WERI-Rb-1 (cell line): ENCODE measurements at regions not wholly inside any gene's neighbourhood (a gene's known extent, or its start where the extent isn't known, plus 50 kb on each side); places are given as distances from the start of the nearest gene placed in this dataset.
"Not testable (repeated sequence)": the region's sequence is repeated elsewhere in the genome, so short reads cannot be mapped to it uniquely, and the experiment has no call there.

ENCODE experiments used
- DNase-seq: peaks from one replicate; pipeline ENCODE4 v3.0.0-alpha.2; 2020
- H3K27ac ChIP-seq: fragments of 250-450 bp; sonication (Bioruptor Pico); 2 replicates; pipeline ENCODE4 v1.5.1; 2020; ENCODE audit warnings: mild to moderate bottlenecking, moderate library complexity
- H3K27me3 ChIP-seq: fragments of 250-450 bp; sonication (Bioruptor Pico); 2 replicates; pipeline ENCODE4 v1.5.1; 2021; ENCODE audit warnings: mild to moderate bottlenecking, low read depth, moderate library complexity; ENCODE audit not compliant: insufficient read depth, severe bottlenecking
- H3K36me3 ChIP-seq: fragments of 250-450 bp; sonication (Bioruptor Pico); 2 replicates; pipeline ENCODE4 v1.5.1; 2020; ENCODE audit warnings: mild to moderate bottlenecking, moderate library complexity
- H3K4me3 ChIP-seq: 2 replicates; pipeline ENCODE4 v1.5.1; 2011; ENCODE audit warnings: low read depth, mild to moderate bottlenecking, control low read depth, low read length
- H3K9me3 ChIP-seq: fragments of 250-450 bp; sonication (Bioruptor Pico); 2 replicates; pipeline ENCODE4 v1.5.1; 2021; ENCODE audit warnings: mild to moderate bottlenecking, moderate library complexity; ENCODE audit not compliant: severe bottlenecking
- CTCF ChIP-seq: IDR thresholded peaks from 2 replicates; pipeline ENCODE4 v1.5.1; 2011; ENCODE audit warnings: low read depth, mild to moderate bottlenecking, control low read depth, inconsistent platforms, low read length

GRCh38 chr2:55124682-55125081, 74.4 kb upstream of the RTN4 start:
- not testable (repeated sequence) for H3K9me3 ChIP-seq, H3K27me3 ChIP-seq, H3K27ac ChIP-seq, DNase-seq, H3K4me3 ChIP-seq, H3K36me3 ChIP-seq

DNA sequence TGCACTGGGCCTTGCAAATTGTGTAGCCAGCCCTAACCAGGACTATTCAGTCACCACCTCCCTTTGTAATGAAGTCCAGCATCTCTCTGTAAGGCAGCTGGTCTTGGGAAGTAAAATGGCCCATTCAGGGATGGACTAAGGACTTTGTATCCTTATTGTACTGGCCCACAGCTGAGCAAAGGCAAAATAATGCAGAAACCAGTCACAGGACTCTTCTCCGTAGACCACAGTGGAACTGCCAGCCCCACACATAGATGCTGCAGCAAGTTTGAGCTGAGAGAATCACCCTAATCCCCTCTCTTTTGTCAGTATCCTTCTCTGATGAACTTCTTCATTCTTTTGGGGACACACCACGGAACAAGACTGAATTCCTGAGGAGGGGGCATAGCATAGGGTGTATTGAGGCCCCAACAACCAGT, 73.6 kb upstream of the RTN4 start:
- H3K27me3 ChIP-seq = no peaks in the 10 kb centered on the region
- H3K36me3 ChIP-seq = no peaks in the 10 kb centered on the region
- H3K27ac ChIP-seq = no peak overlapping the region
- DNase-seq = no peak
- peaks cover 9% of the 10 kb centered on the region for H3K9me3 ChIP-seq
- H3K4me3 ChIP-seq = no peak overlapping the region
- TF ChIP-seq CTCF = no peak

DNA sequence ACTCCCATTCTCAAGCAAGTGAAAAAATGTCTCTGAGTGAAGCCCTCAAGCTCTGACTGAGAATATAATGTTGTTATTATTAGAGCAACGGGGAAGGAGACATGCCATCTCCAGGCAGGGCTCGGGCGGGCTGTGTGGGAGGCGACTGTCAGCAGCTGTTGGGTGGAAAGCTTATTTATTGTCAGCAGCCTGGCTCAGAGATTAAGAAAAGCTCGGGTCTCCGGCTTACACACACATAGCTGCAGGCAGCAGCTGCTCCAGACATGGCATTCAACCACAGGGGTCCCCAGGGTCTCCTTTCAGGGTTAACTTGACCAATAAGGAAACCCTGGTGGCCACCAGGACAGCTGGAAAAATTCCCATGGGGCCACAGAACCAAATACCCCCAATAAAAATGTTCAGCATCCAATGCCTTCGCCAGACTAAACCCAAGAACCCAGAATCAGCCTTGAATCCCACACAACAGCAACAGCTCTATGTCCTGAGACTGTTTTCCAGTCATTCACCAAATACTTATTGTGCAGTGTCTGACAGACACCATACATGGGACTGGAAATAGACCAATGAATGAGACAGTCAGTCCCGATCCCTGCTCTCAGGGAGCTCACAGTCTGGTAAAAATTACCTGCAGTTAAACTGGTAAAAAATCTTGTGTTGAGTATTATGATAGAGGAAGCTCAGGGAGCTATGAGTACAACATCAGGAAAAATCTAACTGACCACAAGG, 70.5 kb upstream of the RTN4 start:
- Histone ChIP-seq H3K36me3 (no peaks in the 10 kb centered on the region), H3K27ac (peak overlapping the region; percentile 94), H3K9me3 (peaks cover 4% of the 10 kb centered on the region), H3K4me3 (peak overlapping the region; percentile 18), H3K27me3 (no peaks in the 10 kb centered on the region)
- DNase-seq = peak; percentile 97
- peak; percentile 6; the same call in 1 of the 2 replicates for TF ChIP-seq CTCF

DNA sequence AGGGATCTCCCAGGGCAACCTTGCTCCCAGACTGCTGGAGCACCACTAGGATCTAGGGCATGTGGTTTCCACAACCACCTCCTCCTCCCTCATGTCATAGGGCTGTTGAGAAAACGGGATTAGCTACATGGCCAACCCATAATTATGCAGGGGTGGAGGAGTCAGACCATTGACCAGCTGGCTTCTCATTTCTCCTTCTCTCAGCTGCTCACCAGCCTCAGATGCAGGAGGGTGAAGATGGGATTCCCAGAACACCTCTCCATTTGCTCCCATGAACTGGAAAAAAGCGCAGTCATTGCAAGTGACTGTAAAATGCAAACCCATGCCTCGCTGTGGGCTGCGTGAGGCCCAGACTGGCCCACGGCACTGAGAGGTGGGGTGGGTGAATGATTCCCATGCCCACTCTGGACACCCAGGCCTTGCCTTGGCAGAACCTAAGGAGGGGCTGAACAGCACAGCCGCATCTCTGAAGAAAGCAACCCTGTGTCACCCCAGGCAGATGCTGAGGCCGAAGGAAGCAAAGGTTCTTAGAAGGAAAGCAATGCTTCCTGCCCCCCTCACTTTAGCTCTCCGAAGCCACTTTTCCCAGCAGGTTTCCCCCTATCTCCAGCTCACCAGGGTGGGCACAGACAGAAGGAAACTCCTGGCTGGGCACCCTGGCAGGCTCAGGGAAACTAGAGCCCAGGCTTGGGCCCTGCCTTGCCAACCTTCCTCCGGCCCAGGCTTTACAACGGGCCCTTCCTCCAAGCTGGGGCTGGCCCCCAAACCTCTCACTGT, 69.6 kb upstream of the RTN4 start:
- Histone ChIP-seq H3K27ac (peak overlapping the region; percentile 94), H3K9me3 (no peaks in the 10 kb centered on the region), H3K36me3 (no peaks in the 10 kb centered on the region), H3K4me3 (peak overlapping the region; percentile 2), H3K27me3 (no peaks in the 10 kb centered on the region)
- TF ChIP-seq CTCF = no peak
- peak; percentile 92 for DNase-seq

DNA sequence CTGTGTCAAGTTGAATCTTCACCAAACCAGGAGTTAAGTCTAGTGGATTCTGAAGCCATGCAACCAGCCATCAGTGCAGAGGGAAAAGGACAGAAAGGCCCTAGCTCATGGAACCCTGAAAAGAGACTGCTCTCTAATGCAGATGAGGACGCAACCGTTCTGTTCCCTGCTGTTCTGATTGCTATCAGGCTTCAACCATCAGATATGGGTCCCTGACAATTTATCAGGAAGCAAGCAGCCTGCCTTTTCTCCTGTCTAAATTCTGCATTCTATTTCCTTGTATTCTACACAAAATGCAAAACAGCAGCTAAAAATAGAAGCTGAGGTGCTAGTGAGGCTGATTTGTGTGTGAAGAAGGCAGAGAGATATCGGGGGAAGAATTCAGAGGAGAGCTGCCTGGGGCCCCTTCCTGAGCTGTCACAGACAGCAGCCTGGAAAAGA, 68.4 kb upstream of the RTN4 start:
- H3K9me3 ChIP-seq = no peaks in the 10 kb centered on the region
- no peaks in the 10 kb centered on the region for H3K36me3 ChIP-seq
- no peak for TF ChIP-seq CTCF
- H3K27ac ChIP-seq = peak overlapping the region; percentile 94
- H3K4me3 ChIP-seq = no peak overlapping the region
- no peaks in the 10 kb centered on the region for H3K27me3 ChIP-seq
- no peak for DNase-seq

- Histone ChIP-seq H3K4me3 (no peak overlapping the region), H3K27me3 (no peaks in the 10 kb centered on the region), H3K9me3 (no peaks in the 10 kb centered on the region), H3K36me3 (no peaks in the 10 kb centered on the region), H3K27ac (no peak overlapping the region)
- no peak for DNase-seq
- no peak for TF ChIP-seq CTCF
These were observed 66.7 kb upstream of the RTN4 start for GRCh38 chr2:55116966-55117365.
